ENCODE measurements at regions not wholly inside any gene's neighbourhood (a gene's known extent, or its start where the extent isn't known, plus 50 kb on each side); places are given as distances from the start of the nearest gene placed in this dataset.

DNA sequence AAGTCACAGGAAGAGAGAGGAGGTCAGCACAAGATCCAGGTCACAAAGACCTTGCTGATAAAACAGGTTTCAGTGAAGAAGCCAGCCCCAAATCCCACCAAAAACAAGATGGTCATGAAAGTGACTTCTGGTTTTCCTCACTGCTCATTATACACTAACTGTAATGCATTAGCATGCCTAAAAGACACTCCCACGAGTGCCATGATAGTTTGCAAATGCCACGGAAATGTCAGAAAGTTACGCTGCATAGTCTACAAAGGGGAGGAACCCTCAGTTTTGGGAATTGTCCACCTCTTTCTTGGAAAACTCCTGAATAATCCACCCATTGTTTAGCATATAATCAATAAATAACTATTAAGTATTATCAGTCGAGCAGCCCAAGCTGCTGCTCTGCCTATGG, 427.2 kb downstream of the RFPL4B start:
- TF ChIP-seq CTCF (IDR thresholded peaks at IDR 0.05; ENCODE audit: low read length) (no peak), EZH2 (optimal IDR thresholded peaks at IDR 0.05; ENCODE audit: low read depth, low read length) (no peak)

Measured in MM.1S (cell line).